ENCODE measurements at regions not wholly inside any gene's neighbourhood (a gene's known extent, or its start where the extent isn't known, plus 50 kb on each side); places are given as distances from the start of the nearest gene placed in this dataset.

DNA sequence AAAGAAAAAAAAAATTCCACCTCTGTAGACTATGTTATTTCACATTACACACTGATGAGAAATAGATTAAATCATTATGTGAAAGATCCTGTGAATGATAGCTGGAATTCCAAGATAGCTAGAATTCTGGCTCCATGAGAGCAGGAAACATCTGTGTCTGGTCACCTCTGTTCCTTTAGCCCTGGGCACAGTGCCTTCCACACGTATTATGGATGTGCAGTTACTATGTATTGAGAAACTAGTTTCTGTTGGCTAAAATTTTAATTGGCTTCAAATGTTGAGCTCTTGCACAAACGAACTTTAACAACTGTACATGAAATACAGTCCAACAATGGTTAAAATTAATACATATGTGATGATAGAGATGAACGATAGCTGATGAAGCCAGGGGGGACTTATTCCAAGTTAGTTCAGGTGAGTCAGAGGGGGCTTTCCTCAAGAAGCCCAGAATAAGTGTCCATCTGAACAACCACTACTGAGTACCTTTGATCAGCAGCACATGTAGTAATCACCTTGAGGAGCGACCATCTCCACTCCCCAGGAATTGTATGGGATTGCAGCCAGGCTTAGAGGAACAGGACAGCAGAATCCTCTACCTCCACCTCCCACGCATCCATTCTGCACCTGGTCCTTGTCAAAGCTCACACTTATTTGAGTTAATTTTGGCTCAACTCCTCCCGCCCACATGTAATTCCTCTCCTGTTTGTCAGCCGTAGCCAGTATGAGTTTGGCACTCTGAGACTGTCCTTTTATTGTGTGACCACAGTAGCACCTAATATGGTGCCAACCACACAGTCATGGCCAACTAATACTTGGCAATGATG lies 68.6 kb downstream of the NABP1 start:
- TF ChIP-seq, protein P1, sequence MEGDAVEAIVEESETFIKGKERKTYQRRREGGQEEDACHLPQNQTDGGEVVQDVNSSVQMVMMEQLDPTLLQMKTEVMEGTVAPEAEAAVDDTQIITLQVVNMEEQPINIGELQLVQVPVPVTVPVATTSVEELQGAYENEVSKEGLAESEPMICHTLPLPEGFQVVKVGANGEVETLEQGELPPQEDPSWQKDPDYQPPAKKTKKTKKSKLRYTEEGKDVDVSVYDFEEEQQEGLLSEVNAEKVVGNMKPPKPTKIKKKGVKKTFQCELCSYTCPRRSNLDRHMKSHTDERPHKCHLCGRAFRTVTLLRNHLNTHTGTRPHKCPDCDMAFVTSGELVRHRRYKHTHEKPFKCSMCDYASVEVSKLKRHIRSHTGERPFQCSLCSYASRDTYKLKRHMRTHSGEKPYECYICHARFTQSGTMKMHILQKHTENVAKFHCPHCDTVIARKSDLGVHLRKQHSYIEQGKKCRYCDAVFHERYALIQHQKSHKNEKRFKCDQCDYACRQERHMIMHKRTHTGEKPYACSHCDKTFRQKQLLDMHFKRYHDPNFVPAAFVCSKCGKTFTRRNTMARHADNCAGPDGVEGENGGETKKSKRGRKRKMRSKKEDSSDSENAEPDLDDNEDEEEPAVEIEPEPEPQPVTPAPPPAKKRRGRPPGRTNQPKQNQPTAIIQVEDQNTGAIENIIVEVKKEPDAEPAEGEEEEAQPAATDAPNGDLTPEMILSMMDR (IDR thresholded peaks at IDR 0.05 in 8 of 11, conservative IDR thresholded peaks at IDR 0.05 in 3 of 11), result no peak
- TF ChIP-seq POLR2AphosphoS5 (IDR thresholded peaks at IDR 0.05), result no peak
